ENCODE measurements at regions not wholly inside any gene's neighbourhood (a gene's known extent, or its start where the extent isn't known, plus 50 kb on each side); places are given as distances from the start of the nearest gene placed in this dataset.
"Not testable (repeated sequence)": the region's sequence is repeated elsewhere in the genome, so short reads cannot be mapped to it uniquely, and the experiment has no call there.

- H3K27ac Mint-ChIP-seq: no peak overlapping the region
- H2AFZ ChIP-seq (ENCODE audit: low read length): no peak overlapping the region
- no peak overlapping the region for H4K91ac ChIP-seq (ENCODE audit: insufficient read length, low read depth, low read length)
- no peak overlapping the region for H3T11ph ChIP-seq (ENCODE audit: low read length)
- DNase-seq: no peak
- H2BK120ac ChIP-seq (ENCODE audit: low read depth, low read length, poor library complexity, severe bottlenecking): no peak overlapping the region
- H2AK5ac ChIP-seq (ENCODE audit: insufficient read length, low read length): no peak overlapping the region
- no peak overlapping the region for H3K4me3 Mint-ChIP-seq
- H3K23me2 ChIP-seq (ENCODE audit: insufficient read length, low read depth, low read length, poor library complexity, severe bottlenecking): no peaks in the 10 kb centered on the region
- no peak for TF ChIP-seq CTCF (conservative IDR thresholded peaks at IDR 0.05)
- no peaks in the 10 kb centered on the region for H3K79me2 ChIP-seq (ENCODE audit: insufficient read depth, low read length)
- H3K9me3 Mint-ChIP-seq: peaks cover 19 to 20% of the 10 kb centered on the region in 2 experiments
- H2BK15ac ChIP-seq (ENCODE audit: low read depth, low read length): no peak overlapping the region
- no CpG with 5 or more reads among the region's 2 CpGs for WGBS (ENCODE audit: extremely low coverage, insufficient read length, low lambda C conversion rate)
- H3K36me3 Mint-ChIP-seq (ENCODE audit: insufficient read depth in 1 of 3, low read depth in 3 of 3): peaks cover 3 to 4% (median 4%) of the 10 kb centered on the region in 3 experiments; a peak in 2 of 7 replicates
- H2BK20ac ChIP-seq (ENCODE audit: low read depth, low read length, poor library complexity, severe bottlenecking): no peak overlapping the region
- H3K4ac ChIP-seq (ENCODE audit: low read depth, low read length): no peak overlapping the region
- H3K56ac ChIP-seq (ENCODE audit: insufficient read length, low read depth, low read length): no peak overlapping the region
- H3K18ac ChIP-seq (ENCODE audit: insufficient read length, low read depth, low read length): no peak overlapping the region
- no peaks in the 10 kb centered on the region for H4K20me1 ChIP-seq (ENCODE audit: control insufficient read depth, insufficient read depth, insufficient read length)
- H3K79me1 ChIP-seq (ENCODE audit: insufficient read depth, low read depth, low read length, poor library complexity, severe bottlenecking): no peaks in the 10 kb centered on the region
- H3K27me3 Mint-ChIP-seq (ENCODE audit: low read depth): no peaks in the 10 kb centered on the region; the same call in 1 of the 2 replicates
- no peaks in the 10 kb centered on the region for H3K4me1 Mint-ChIP-seq
- H3K27me3 ChIP-seq (ENCODE audit: insufficient read depth, low read length): no peaks in the 10 kb centered on the region
- no peak overlapping the region for H3K23ac ChIP-seq (ENCODE audit: insufficient read length, low read depth, low read length)
- H3K9ac ChIP-seq (ENCODE audit: extremely low read depth, insufficient read length, low read length): no peak overlapping the region
- no peak overlapping the region for H2BK12ac ChIP-seq (ENCODE audit: insufficient read length, low read depth, low read length)
- no peak overlapping the region for H3K27ac ChIP-seq (ENCODE audit: insufficient read length, low read depth, low read length)
- H4K8ac ChIP-seq (replicated peaks; ENCODE audit: insufficient read length, low read depth, low read length): no peak overlapping the region
- H3K4me2 ChIP-seq (ENCODE audit: insufficient read depth, insufficient read length, low read length): no peak overlapping the region
- no peak overlapping the region for H3K14ac ChIP-seq (ENCODE audit: insufficient read depth, low read length)
- no peak overlapping the region for H2BK5ac ChIP-seq (ENCODE audit: insufficient read length, low read length)
- H4K5ac ChIP-seq (ENCODE audit: insufficient read length, low read depth, low read length): no peak overlapping the region
- no peaks in the 10 kb centered on the region for H3K9me3 ChIP-seq (ENCODE audit: control insufficient read depth, low read depth, low read length)
- H3K4me1 ChIP-seq (ENCODE audit: insufficient read depth, low read length): no peaks in the 10 kb centered on the region
Measured at GRCh38 chr5:110275878-110276277, 450.6 kb downstream of the TMEM232 start.

- not testable (repeated sequence) for H3K4me2 ChIP-seq (ENCODE audit: insufficient read depth, insufficient read length, low read length); H2BK15ac ChIP-seq (ENCODE audit: low read depth, low read length); H4K20me1 ChIP-seq (ENCODE audit: control insufficient read depth, insufficient read depth, insufficient read length); H2AFZ ChIP-seq (ENCODE audit: low read length); H2BK20ac ChIP-seq (ENCODE audit: low read depth, low read length, poor library complexity, severe bottlenecking); H4K8ac ChIP-seq (replicated peaks; ENCODE audit: insufficient read length, low read depth, low read length); H3K18ac ChIP-seq (ENCODE audit: insufficient read length, low read depth, low read length); H3K27ac ChIP-seq (ENCODE audit: insufficient read length, low read depth, low read length); H3K4me1 Mint-ChIP-seq; H3K14ac ChIP-seq (ENCODE audit: insufficient read depth, low read length); H3K23me2 ChIP-seq (ENCODE audit: insufficient read length, low read depth, low read length, poor library complexity, severe bottlenecking); H3K27me3 ChIP-seq (ENCODE audit: insufficient read depth, low read length); H2BK5ac ChIP-seq (ENCODE audit: insufficient read length, low read length); H3K27ac Mint-ChIP-seq; H3K79me2 ChIP-seq (ENCODE audit: insufficient read depth, low read length); H3K4me1 ChIP-seq (ENCODE audit: insufficient read depth, low read length); H4K91ac ChIP-seq (ENCODE audit: insufficient read length, low read depth, low read length); H3K23ac ChIP-seq (ENCODE audit: insufficient read length, low read depth, low read length); H3K4me3 Mint-ChIP-seq; H2AK5ac ChIP-seq (ENCODE audit: insufficient read length, low read length); H3K27me3 Mint-ChIP-seq (ENCODE audit: low read depth); H3K4ac ChIP-seq (ENCODE audit: low read depth, low read length); H3K56ac ChIP-seq (ENCODE audit: insufficient read length, low read depth, low read length); H3K9ac ChIP-seq (ENCODE audit: extremely low read depth, insufficient read length, low read length); H4K5ac ChIP-seq (ENCODE audit: insufficient read length, low read depth, low read length); H2BK120ac ChIP-seq (ENCODE audit: low read depth, low read length, poor library complexity, severe bottlenecking); H3T11ph ChIP-seq (ENCODE audit: low read length); H2BK12ac ChIP-seq (ENCODE audit: insufficient read length, low read depth, low read length); DNase-seq; H3K79me1 ChIP-seq (ENCODE audit: insufficient read depth, low read depth, low read length, poor library complexity, severe bottlenecking); H3K9me3 ChIP-seq (ENCODE audit: control insufficient read depth, low read depth, low read length)
- WGBS (ENCODE audit: extremely low coverage, insufficient read length, low lambda C conversion rate): no CpG with 5 or more reads among the region's 1 CpG
- Mint-ChIP-seq H3K36me3 (ENCODE audit: insufficient read depth in 1 of 3, low read depth in 3 of 3) (peaks cover 3 to 20% (median 18%) of the 10 kb centered on the region in 3 experiments; a peak in 6 of 7 replicates), H3K9me3 (peaks cover 36 to 42% of the 10 kb centered on the region in 2 experiments)
Measured at GRCh38 chr5:110278449-110278848, 448.0 kb downstream of the TMEM232 start.

All from H9 (cell line).